NCI-H146 (cell line): ENCODE measurements at regions not wholly inside any gene's neighbourhood (a gene's known extent, or its start where the extent isn't known, plus 50 kb on each side); places are given as distances from the start of the nearest gene placed in this dataset.
"Not testable (repeated sequence)": the region's sequence is repeated elsewhere in the genome, so short reads cannot be mapped to it uniquely, and the experiment has no call there.

Source experiments
- DNase-seq: peaks from one replicate; lab custom pipeline; 2025; lab: John Stamatoyannopoulos, UW

DNA sequence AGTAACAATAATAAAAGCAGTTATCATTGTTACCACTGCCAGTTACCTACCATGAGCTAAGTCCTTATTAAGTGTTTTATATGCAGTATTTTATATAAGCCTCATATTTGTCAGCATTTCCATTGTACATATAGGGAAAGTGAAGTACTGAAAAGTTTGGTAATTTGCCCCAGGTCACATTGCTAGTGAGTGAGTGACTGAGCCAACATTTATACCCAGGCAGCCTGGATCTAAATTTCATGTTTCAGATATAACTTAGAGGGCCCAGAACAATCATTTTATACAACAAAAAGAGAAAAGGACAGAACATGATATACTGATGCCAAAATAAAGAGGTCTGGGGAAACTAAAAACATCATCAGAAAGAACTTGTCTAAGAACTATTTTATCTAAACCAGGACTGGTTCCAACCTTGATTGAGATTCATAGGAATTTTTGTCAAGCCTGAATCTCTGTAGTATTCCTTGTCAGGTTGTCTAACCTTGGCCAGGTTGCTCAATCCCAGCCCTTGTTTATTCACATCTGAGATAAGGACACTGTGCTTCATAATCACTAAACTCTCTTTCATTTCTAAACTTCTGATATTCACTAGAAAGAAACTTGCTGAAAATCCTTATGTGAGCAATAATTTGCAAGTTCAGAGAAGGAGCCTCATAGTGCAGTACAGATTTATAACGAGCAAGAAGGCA is 308.2 kb downstream of the IPMK start:
- DNase-seq, result no peak

DNA sequence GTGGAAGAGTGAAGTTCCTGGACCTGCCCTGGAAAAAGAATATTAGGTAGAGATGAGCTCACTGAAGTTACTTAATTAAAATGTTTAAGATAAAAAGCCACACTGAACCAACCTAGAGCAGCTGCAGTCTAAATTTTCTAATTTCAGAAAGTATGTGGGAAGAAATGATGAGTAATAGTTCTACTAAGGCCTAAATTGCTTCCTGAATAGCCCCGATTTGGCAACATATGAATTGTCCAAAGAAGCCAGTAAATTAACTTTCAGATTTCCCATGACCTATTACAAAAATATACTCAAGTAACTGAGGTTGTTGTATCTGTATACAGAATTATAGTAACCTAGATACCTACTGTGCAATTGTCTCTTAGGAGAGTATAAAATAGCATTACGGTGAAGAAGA is 312.6 kb downstream of the IPMK start:
- DNase-seq, result no peak

- DNase-seq, result no peak
These were observed 315.0 kb downstream of the IPMK start for GRCh38 chr10:57952741-57953140.

DNA sequence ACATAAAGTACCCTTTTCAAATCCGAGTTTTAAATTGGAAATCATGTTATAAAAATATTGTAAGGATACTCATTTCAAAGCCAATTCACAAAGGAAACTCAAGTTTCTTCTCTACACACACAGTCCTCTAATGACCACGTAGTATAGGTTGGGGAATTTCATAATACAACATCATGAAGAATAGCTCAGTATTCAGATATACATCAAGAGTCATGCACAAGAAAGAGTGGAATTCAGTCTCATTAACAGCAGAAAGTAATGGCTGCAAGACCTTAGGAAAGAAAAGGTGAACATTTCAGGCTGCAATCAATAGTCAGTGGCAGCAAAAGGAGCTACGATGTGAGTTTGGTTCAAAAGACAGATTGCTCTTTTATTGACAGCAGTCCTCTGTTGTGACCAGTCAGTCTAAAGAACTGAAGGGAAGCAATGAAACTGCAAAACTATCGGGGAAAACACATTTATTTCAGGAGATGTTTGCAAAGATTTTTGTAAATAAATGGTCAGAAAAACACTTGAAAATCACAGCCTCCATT is 317.2 kb downstream of the IPMK start:
- no peak for DNase-seq

DNA sequence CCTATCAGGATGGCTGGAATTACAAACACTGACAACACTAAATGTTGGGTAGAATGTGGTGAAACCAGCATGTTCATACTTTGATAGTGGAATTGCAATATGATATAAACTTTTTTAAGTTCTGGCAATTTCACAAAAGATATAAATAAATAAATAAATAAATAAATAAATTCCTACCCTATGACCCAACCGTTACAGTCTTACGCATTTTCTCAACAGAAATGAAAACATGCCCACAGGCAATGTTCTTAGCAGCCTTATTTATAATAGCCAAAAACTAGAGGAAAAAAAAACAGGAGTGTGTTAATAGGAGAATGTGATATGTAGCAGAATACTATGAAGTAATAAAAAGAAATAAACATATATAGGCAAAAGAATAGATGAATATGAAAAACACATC is 318.9 kb downstream of the IPMK start:
- no peak for DNase-seq

DNA sequence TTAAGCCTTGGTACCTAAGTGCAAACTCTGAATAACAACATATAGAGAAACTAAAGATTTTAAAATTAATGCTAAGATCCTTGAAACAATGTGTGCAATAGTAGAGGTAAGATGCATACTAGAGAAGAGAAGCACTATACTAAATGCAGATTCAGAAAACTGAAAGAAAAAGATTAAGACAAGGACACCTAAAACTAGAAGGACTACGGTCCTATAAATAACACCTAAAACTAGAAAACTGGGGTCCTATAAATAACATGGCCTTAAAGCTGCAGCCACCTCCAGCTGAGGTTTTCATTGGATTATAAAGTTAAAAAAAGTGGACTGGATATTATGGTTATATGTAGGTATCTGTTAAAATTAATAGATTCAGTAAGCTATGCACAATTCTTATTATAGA is 320.9 kb downstream of the IPMK start:
- DNase-seq, result no peak

DNA sequence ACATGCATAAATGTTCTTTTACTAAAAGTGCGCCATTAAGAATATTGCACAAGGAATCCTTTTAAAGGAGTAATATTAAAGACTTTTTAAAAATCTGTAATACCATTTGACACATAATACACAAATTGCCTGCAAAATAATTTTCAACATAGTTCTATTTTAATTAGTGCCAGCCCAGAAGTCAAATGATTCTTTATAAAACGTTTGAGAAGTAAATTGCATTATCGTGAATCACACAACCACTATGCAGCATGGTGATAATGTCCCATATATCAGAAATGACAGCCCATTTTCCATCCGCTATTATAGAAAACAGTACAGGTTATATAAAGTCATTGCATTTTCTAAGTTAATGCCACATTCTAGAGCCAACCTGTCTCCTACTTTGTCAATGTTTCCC is 324.0 kb downstream of the IPMK start:
- no peak for DNase-seq

DNA sequence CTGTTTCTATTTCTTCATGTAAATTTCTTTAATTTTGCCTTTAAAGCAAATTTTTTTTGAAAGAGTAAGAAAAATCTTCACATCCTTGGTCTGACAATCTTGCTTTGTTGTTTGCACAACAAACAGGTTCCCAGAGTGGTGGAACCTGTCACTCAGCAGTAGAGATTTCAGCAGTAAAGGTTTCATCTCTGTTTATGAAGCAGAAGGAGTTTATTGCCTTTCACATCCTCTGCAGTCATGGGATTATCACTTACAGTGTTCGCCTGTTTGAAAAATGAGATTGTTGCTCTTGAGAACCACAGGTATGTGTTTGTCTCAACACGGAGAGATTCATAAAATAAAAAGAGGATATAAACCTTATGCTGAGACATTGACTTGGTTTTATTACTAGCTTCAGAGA is 342.6 kb downstream of the IPMK start:
- no peak for DNase-seq

DNA sequence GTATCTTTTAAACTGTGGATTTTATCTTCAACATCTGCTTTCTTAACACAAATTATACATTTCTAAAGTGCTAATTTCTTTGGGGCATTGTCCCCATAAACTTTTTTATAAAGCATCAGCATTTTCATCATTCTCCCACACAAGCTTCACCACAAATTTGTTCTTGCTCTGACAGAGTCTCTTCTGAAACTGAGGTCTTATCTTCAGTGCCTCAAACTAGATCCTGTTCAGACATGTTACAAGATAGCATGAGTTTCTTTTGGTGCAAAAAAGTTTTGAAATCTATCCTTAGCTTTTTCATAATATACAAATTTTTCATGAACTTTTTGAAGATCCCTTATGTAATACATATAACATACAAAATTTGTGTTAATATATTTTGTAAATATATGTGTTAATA is 346.6 kb downstream of the IPMK start:
- DNase-seq, result no peak

DNA sequence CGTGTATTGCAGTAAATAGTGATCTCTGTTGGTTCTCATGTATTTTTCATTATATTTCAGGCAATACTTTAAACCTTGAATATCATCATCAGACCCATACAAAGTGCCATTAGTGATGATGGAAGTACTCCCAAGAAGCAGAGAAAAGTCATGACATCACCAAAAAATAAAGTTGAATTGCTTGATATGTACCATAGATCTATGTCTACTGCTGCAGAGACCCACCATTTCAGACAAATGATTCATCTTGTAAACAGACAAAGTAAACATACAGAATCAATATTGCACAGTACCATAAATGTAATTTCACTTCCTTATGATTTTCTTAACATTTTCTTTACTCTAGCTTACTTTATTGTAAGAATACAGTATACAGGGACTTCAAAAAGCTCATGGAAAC is 347.8 kb downstream of the IPMK start:
- no peak for DNase-seq

GRCh38 chr10:57917019-57917418 is 350.7 kb downstream of the IPMK start:
- DNase-seq, result no peak

DNA sequence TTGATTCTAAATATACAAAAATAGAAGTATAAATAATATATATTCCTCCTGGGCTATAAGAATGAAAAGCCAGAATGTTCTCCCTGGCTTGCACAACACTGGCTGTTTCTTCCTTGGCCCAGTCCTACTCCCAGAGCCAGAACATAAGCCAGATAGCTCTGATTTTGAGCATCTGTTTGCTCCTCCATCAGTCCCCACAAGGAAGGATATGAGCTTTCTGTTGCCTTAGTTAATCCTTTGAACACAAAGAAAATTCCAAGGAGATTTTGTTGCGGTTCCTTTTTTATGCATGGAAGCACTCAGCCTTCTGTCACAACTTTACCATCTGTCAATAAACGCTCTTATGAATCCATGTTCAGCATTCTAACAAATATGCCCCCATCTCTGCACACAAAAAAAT is 361.8 kb downstream of the IPMK start:
- DNase-seq, result no peak

DNA sequence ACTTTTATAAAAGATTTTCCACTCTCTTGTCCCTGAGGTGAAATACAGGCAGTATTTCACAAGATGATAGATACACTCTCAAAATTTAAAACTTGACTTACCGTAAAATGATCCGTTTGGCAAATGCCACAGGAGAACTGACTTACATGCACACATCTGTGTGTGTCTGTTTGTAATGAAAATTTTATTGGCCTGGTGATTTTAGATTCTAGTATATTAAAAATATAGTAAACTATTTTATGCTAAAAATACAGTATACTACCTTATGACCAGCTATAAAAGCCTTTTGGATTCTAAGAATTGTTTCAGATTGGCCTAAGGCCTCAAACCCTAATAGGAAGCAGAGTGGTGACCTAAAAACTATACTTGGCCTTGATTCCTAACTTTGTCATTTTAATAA is 362.7 kb downstream of the IPMK start:
- DNase-seq, result no peak

GRCh38 chr10:57898231-57898630 is 369.5 kb downstream of the IPMK start:
- DNase-seq, result no peak

DNA sequence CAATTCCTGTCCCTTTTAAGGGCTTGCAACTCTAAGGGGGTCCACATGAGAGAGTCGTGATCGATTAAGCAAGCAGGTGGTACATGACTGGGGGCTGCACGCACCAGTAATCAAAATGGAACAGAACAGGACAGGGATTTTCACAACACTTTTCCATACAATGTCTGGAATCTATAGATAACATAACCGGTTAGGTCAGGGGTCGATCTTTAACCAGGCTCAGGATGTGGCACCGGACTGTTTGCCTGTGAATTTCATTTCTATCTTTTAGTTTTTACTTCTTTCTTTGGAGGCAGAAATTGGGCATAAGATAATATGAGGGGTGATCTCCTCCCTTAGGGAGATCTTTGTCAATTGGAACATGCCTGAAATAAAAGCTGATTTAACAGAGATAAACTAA is 370.1 kb downstream of the IPMK start:
- no peak for DNase-seq

DNA sequence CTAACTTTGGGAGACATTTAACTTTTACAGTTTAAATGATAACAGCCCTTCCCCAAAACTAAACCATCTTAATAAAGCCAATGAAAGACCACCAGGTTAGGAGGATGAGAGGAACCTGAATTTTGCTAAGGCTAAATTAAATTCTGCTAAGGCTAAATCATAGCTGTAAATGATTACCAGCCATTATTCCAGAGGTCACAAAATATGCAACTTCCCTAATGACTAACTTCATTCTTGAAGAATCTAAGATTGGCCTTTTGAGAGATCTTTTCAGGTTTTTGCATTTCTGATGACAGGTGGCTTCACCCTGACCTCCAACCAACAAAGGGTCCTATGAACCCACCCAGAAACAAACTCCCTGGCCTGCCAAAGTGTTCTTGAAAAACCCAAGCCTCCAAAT is 373.3 kb downstream of the IPMK start:
- DNase-seq, result no peak

DNA sequence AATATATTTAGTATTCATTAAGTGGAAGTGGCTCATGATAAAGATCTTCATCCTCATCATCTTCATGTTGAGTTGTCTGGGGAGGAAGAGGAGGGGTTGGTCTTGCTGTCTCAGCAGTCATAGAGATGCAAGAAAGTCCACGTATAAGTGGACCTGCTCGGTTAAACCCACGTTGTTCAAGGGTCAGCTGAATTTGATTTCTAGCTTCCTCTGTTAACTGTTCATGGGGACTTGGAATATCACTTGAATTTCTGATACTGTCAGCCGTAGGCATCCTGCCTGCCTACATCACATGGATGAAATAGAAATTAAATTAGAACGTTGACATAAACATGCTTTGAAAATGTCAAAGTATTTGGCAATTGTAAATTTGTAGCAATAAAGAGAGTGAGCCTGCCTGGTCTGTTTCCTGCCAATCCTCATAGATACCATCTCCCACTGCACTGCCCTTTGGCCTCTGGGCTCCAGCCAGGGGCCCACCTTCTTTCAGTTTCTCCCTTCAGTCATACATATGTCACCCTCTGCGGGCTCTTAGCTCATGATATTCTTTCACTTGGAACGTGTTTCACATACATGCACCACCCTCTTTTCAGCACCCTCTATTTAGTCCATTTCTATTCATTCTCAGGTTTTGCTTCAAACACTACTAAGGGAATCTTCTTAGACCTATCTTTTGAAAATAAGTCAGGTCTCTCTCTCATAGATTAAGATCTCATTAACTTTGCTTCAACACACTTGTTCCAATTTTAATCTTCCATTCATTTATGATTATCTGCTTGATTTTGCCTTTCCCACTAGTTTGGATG is 376.3 kb downstream of the IPMK start:
- no peak for DNase-seq

- no peak for DNase-seq
These were observed 377.0 kb downstream of the IPMK start for GRCh38 chr10:57890691-57891090.

DNA sequence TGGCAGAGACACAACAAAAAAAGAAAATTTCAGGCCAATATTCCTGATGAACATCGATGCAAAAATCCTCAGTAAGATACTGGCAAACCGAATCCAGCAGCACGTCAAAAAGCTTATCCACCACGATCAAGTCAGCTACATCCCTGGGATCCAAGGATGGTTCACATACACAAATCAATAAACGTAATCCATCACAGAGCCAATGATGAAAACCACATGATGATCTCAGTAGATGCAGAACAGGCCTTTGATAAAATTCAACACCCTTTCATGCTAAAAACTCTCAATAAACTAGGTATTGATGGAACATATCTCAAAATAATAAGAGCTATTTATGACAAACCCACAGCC is 382.1 kb downstream of the IPMK start:
- DNase-seq, result not testable (repeated sequence)

DNA sequence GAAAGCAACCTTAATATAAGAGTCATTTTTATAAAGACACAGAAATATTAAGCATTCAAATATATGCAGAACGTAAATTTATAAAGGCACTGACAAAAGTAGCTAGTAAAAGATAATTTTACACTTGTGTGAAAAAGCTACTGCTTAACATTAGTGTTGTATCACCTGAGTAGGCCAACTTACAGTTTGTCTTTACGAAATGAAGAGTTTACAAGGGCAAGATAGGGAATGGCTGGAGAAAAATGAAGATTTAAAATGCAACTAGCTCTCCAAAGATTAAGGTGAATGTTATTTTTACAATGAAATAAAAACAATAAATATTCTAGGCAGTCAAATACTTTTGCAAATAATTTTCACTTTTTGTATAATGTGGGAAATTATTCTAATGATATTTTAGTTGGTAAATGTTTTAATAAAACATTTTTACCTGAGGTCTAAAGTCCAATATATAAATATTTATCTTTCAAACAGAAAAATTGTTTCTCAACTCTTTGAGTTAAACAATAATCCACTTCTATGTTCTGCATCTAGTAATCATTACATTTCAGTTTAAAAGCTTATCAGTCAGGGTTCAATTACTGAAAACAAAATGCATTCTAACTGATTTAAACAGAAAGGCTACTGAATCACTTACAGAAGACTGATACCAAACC is 382.6 kb downstream of the IPMK start:
- no peak for DNase-seq

DNA sequence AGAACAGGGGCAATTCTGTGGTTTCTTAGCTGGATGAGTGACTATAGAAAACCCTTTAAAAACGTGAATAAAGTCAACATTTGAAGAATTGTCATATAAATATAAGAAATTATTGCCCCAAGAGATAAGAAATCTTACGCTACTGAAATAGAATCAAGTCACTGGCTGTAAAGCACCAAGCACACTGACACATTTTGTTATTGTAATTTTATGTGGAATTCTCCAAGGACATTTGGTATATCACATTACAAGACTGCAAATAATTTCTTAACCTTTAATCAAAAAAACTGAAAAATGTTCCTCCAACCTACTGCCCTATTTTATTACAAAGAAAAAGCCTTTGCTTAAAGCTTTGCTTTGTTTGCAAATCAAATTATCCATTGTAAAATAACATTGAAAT is 383.3 kb downstream of the IPMK start:
- DNase-seq, result no peak

DNA sequence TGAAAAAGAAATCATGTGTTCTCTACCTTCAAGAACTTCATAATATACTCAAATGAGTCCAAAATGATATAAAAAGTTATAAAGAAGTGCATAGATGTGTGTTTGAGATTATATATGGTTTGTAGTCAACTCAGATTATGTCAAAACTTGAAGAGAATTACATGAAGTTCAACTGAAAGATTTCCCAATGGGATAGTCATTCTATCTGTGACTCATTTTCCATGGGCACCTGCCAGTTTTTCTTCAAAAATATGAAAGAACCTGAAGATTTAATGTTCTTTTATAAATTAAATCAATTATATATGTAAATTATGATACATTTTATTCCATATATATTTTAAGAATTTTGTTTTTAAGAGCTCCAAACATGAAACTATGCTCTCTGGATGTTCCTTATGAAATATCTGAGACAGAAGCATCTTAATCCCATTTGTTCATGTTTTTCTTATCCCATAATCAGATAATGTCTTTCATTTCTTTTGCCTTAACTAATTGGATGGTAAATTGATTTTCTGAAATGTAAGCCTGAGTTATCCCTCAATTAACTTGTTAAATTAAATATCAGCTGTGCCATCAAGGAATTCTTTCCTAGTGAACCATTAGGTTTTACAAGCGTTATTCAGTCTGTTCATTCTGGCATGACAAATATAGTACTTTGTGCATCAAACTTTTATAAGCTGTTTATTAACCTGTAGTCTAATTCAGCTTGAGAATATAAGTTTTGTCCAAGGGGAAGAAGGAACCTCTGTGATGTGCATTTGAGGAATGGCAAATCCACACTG is 387.1 kb downstream of the IPMK start:
- DNase-seq, result no peak
